ENCODE measurements at regions not wholly inside any gene's neighbourhood (a gene's known extent, or its start where the extent isn't known, plus 50 kb on each side); places are given as distances from the start of the nearest gene placed in this dataset.

- TF ChIP-seq CTCF (IDR thresholded peaks at IDR 0.05), result no peak
- TF ChIP-seq POLR2A (IDR thresholded peaks at IDR 0.05), result no peak
- no peak for TF ChIP-seq EP300 (IDR thresholded peaks at IDR 0.05)
- no peak for TF ChIP-seq POLR2AphosphoS5 (IDR thresholded peaks at IDR 0.05)
Measured at GRCh38 chr18:78652001-78652545, 327.5 kb upstream of the SALL3 start.
